ENCODE measurements at regions not wholly inside any gene's neighbourhood (a gene's known extent, or its start where the extent isn't known, plus 50 kb on each side); places are given as distances from the start of the nearest gene placed in this dataset.

DNA sequence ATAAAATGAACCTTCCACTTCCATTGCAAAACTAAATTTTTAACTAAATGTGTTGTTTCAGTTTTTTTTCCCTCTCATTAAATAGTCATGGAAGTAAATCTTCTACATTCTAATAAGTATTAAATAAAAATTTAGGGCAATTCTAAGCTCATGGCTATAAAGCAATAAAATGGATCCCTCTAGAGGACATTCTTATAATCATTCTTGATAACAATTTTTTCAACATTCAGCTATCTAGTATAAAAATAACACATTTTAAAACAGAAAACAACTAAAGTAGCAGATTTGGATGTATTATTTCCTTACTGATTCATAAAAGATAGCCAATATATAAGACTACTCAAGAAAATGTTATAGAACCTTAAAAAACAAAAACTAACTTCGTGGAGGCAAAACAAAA is 393.1 kb downstream of the PLOD2 start:
- H3K9me2 ChIP-seq (ENCODE audit: insufficient read depth), result no peaks in the 10 kb centered on the region; the same call in 1 of the 2 replicates
- Mint-ChIP-seq H3K9me3 (peaks cover 11% of the 10 kb centered on the region), H3K4me1 (no peaks in the 10 kb centered on the region), H3K27ac (no peak overlapping the region), H3K4me3 (no peak overlapping the region), H3K27me3 (ENCODE audit: insufficient read depth, low read depth, poor library complexity) (peaks cover 2% of the 10 kb centered on the region), H3K36me3 (ENCODE audit: low read depth) (peaks cover 14% of the 10 kb centered on the region; the same call in 2 of the 3 replicates)
- H3K4me3 ChIP-seq, result no peak overlapping the region
- no peak overlapping the region for H3K4me2 ChIP-seq
- H3K79me2 ChIP-seq (replicated peaks; ENCODE audit: insufficient read depth), result no peaks in the 10 kb centered on the region
- H3K36me3 ChIP-seq (ENCODE audit: insufficient read depth), result no peaks in the 10 kb centered on the region
- H3K27me3 ChIP-seq (ENCODE audit: insufficient read depth), result no peaks in the 10 kb centered on the region
- no peaks in the 10 kb centered on the region for H4K20me1 ChIP-seq (replicated peaks; ENCODE audit: insufficient read depth)
- H3K4me1 ChIP-seq (ENCODE audit: insufficient read depth), result no peaks in the 10 kb centered on the region
- TF ChIP-seq ZNF331 (CRISPR knock-in tag; IDR thresholded peaks at IDR 0.05; ENCODE audit: low read depth) (no peak), CREB1 (CRISPR knock-in tag; IDR thresholded peaks at IDR 0.05; ENCODE audit: low read depth) (no peak), EZH2 (IDR thresholded peaks at IDR 0.05; ENCODE audit: low read depth, unreplicated experiment) (no peak)
- TF ChIP-seq, protein P1, sequence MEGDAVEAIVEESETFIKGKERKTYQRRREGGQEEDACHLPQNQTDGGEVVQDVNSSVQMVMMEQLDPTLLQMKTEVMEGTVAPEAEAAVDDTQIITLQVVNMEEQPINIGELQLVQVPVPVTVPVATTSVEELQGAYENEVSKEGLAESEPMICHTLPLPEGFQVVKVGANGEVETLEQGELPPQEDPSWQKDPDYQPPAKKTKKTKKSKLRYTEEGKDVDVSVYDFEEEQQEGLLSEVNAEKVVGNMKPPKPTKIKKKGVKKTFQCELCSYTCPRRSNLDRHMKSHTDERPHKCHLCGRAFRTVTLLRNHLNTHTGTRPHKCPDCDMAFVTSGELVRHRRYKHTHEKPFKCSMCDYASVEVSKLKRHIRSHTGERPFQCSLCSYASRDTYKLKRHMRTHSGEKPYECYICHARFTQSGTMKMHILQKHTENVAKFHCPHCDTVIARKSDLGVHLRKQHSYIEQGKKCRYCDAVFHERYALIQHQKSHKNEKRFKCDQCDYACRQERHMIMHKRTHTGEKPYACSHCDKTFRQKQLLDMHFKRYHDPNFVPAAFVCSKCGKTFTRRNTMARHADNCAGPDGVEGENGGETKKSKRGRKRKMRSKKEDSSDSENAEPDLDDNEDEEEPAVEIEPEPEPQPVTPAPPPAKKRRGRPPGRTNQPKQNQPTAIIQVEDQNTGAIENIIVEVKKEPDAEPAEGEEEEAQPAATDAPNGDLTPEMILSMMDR (conservative IDR thresholded peaks at IDR 0.05; ENCODE audit: low read depth in 2 of 2), result peak in 1 of 2 experiments; percentile 58; a peak in 3 of 4 replicates
- H3K27ac ChIP-seq (ENCODE audit: low read depth), result no peak overlapping the region
- no peak overlapping the region for H2AFZ ChIP-seq
- peak; percentile 8 for DNase-seq (ENCODE audit: low spot score)
- ATAC-seq, result no peak
- no peaks in the 10 kb centered on the region for H3F3A ChIP-seq (replicated peaks; ENCODE audit: low read depth)

DNA sequence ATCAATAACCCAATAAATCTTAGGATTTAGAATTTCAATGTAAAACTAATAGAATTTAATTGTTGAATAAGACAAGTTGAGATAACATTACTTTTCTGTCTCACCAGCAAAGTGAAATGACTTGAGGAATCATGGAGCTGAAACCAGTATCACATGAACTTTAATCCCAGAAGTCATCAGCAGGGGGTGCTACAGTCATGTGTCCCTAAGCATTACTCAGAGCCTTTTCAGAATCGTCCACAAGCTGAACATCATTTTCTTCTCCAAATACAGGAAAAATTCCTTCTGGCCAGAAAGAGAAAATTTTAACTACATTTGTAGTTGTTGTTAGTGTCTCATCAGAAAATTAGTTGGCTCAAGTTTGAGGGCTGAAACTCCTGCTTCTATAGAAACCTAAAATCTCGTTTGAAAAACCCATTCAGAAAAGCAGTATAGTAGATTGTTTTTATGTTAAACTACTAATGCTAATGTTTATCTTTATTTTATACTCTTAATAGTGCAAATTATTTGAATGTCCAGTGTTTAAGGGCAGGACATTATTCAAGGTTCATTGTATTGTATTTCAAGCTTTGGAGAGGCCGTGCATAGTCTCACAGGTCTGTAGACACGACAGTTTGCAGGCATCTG is 384.1 kb downstream of the PLOD2 start:
- Mint-ChIP-seq H3K27ac (no peak overlapping the region), H3K36me3 (ENCODE audit: low read depth) (peaks cover 3% of the 10 kb centered on the region; the same call in 1 of the 3 replicates), H3K27me3 (ENCODE audit: insufficient read depth, low read depth, poor library complexity) (peaks cover 2% of the 10 kb centered on the region), H3K4me3 (no peak overlapping the region), H3K9me3 (0 out of 3 replicates have a peak, but pooled peaks cover 2% of the 10 kb centered on the region), H3K4me1 (no peaks in the 10 kb centered on the region)
- Histone ChIP-seq H3K27ac (ENCODE audit: low read depth) (no peak overlapping the region), H3F3A (replicated peaks; ENCODE audit: low read depth) (no peaks in the 10 kb centered on the region), H2AFZ (no peak overlapping the region), H4K20me1 (replicated peaks; ENCODE audit: insufficient read depth) (no peaks in the 10 kb centered on the region), H3K27me3 (ENCODE audit: insufficient read depth) (no peaks in the 10 kb centered on the region), H3K9me2 (ENCODE audit: insufficient read depth) (no peaks in the 10 kb centered on the region; the same call in 1 of the 2 replicates), H3K4me2 (no peak overlapping the region), H3K4me1 (ENCODE audit: insufficient read depth) (no peaks in the 10 kb centered on the region), H3K79me2 (replicated peaks; ENCODE audit: insufficient read depth) (no peaks in the 10 kb centered on the region), H3K36me3 (ENCODE audit: insufficient read depth) (no peaks in the 10 kb centered on the region), H3K4me3 (no peak overlapping the region)
- TF ChIP-seq, protein P1 (conservative IDR thresholded peaks at IDR 0.05; ENCODE audit: low read depth in 2 of 2), result peak; percentile 85 to 91
- TF ChIP-seq CREB1 (CRISPR knock-in tag; IDR thresholded peaks at IDR 0.05; ENCODE audit: low read depth), result no peak
- DNase-seq (ENCODE audit: low spot score) (peak; percentile 77), ATAC-seq (peak; percentile 58)
